ENCODE measurements at regions not wholly inside any gene's neighbourhood (a gene's known extent, or its start where the extent isn't known, plus 50 kb on each side); places are given as distances from the start of the nearest gene placed in this dataset.
"Not testable (repeated sequence)": the region's sequence is repeated elsewhere in the genome, so short reads cannot be mapped to it uniquely, and the experiment has no call there.

GRCh38 chr2:196489371-196489770 is 150.1 kb upstream of the CCDC150 start:
- no peak for DNase-seq (ENCODE audit: low spot score)

- no peak for DNase-seq (ENCODE audit: low spot score)
These were observed 146.6 kb upstream of the CCDC150 start for GRCh38 chr2:196492946-196493345.

- DNase-seq (ENCODE audit: low spot score), result no peak
These were observed 140.6 kb upstream of the CCDC150 start for GRCh38 chr2:196498962-196499361.

DNA sequence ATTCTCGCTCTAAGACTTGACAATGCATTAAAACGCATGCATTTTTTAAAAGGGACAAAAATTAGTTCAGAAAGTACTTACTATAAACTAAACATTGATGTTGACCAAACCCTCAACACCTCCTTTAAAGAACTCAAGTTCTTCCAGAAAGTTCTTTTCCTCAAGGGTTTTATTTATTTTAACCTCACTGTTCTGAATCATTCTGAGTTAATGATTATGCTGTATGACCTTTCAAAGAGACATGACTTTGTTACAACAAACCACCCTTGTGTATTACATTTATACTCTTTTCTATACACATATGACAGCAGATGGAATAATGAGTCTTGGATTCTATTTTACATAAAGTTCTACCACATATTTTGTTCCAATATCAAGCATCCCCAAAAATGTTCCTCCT is 139.8 kb upstream of the CCDC150 start:
- no peak for DNase-seq (ENCODE audit: low spot score)

DNA sequence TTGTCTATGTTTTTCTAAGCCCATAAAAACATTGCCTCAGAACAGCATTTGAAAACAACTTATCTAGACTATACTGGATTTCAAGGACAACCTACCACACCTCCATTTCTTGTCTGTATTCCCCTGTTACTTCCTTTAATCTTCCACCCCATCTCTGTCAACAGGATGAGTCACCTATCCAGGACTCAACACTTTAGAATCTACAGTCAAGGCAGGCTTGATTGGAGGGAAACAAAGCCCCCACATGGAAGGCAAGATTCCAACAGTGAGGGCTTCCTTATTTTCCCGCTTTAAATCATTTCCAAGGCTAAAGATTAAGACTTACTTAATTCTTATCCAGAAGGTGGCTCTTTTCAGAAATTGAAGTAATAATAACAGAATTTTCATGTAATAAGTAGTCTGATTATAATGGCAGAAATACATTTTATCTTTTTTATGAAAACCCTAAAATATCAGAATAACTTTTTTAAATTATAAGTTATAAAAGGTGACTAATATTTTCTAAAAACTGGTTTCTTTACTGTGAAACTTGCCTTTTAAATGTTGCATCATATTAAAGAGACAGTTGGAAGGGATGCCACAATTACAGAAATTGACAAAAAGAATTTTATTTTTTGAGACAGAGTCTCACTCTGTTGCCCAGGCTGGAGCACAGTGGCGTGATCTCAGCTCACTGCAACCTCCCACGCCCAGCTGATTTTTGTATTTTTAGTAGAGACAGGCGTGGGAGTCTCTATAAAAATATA is 138.7 kb upstream of the CCDC150 start:
- no peak for DNase-seq (ENCODE audit: low spot score)

DNA sequence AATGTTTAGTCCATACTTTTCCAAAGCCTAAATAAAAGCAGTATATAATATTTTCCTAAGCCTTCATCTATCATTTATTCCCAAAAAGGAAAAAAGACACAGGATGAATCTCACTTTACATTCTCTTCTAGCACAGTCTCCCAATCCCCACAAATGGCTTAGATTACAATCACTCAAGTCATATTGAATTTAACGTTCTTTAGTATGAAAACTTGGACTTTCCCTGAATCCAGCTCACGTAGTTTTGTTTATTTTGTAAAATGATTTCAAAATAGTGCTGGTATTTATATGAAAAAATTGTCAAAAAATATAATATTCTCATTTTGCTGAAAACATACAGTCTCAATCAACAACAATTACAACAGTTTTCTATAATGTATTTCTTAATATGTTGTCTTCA is 137.7 kb upstream of the CCDC150 start:
- DNase-seq (ENCODE audit: low spot score), result no peak

DNA sequence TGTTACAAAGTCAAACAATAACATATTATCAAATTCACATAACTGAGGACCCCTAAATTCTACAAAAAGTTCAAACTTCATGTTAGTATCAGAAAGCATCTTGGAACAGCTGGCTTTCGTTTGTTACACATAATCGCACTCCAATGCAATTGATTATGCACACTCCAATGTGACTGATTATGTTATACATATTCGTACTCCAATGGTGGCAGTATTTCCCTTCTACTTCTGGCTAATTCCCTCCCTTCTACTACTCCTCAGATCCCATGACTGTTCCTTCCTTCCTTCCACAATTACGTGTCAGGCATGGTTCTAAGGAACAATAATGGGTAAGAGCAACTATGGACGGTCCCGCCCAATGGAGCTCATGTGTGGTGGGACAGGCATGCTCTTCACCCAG is 137.1 kb upstream of the CCDC150 start:
- DNase-seq (ENCODE audit: low spot score), result no peak

- no peak for DNase-seq (ENCODE audit: low spot score)
These were observed 136.1 kb upstream of the CCDC150 start for GRCh38 chr2:196503398-196503797.

- no peak for DNase-seq (ENCODE audit: low spot score)
These were observed 134.7 kb upstream of the CCDC150 start for GRCh38 chr2:196504788-196505187.

DNA sequence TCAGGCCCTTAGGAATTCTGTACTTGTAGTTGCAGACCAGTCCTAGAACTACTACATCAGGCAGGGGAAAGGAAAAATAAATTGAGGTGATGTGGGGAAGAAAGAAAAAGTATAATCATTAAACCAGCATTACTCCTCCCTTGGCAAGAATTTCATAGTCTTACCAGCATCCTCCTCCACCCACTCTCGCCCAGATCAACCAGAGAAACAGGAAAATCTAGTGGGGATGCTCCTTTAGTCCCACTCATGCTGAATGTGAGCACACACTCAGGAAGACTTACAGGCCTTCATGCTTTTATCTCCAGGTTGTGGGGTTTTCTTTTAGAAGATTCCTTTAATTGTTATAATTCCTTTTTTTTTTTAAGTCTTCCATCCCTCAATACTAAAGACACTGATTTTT is 129.3 kb upstream of the CCDC150 start:
- DNase-seq (ENCODE audit: low spot score), result no peak

DNA sequence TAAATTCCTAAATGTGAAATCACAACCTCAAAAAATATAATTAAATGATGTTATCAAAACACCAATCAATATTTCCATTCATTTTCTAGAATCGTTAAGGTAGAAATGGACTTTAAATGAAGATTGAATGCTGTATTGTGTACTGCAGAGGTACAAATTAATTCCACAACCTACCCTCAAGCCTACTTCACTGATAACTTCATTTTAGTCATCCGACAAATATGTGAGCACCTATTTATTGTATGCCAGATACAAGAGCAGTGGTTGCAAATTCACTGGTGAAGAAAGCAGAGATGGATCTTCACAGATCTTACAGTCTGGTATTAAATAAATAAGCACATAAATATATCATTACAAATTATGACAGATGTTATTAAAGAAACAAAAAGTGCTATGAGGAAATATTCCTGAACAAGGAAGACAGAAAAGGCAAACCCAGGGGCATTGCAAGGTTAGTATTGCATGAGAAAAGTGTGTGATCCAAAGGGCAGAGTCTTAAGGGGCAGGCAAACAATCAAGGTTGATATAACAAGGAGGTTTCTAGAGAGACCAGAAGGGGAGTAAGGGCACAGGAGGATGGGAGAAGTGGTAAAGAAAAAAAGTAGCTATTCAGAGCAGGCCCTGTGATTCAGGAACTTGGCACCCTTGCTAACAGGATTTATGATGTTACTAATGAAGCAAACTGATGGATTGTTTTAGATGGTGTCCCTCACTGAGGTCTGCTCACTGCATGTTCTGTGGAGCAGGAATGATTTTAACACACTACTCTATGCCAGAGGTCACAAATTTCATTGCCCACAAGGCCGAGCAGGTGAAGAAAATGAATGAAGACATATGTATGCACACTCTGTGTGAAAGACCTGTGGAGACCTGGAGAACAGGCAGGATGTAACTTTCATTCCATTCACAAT is 128.0 kb upstream of the CCDC150 start:
- DNase-seq (ENCODE audit: low spot score), result no peak

DNA sequence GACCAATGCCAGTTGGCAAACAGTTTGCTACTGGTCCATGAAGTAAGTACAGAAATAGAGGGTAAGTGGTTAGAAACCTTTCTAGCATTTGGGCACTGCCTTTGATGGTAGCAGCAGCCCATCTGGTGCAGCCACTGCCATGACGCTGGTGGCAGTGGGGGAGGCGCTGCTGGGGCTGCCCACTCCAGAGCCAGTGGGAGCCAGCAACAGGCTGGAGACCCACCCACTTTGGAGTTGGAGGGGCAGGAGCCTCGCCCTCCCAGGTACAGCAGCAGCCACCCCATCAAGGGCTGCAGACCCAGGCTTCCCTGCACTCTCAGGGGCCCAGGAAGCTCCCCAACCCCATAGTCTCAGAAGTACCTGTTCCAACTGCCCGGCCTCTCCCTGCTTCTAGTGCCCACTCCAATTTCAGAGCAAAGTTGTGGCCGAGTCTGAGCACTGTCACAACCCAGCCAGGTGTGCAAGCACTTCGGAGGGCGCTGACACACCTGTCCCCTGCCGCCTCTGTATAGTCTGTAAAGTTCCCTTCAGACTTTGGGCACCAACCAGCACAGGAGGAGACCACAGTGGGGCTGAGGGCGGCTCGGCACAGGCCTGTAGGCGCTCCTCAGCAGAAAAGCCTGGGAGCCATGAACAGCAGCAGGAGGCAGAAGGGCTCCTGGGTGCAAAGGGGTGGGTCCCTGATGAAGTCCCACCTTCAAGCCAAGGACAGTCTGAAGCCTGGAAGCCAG is 125.6 kb upstream of the CCDC150 start:
- no peak for DNase-seq (ENCODE audit: low spot score)

- no peak for DNase-seq (ENCODE audit: low spot score)
These were observed 124.9 kb upstream of the CCDC150 start for GRCh38 chr2:196514641-196515040.

DNA sequence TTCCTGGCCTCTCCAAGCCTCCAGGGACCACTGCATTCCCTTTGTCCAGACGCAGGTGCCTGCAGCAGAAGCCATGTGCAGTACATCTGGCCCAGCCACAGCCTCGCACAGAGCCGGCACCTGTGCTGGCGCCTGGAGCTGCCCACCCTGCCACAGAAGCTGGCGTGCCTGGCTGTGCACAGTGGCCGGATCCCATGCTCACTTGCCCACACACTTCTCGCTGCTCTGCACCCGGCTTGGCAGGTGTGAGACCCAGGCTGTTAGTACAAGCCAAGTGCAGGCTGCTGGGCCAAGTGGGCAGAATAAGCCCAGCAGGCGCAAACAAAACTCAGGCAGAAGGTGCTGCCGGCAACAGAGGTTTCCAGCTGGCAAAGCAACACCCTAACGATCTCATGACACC is 124.5 kb upstream of the CCDC150 start:
- DNase-seq (ENCODE audit: low spot score), result no peak

- DNase-seq (ENCODE audit: low spot score), result no peak
These were observed 123.9 kb upstream of the CCDC150 start for GRCh38 chr2:196515608-196516007.

GRCh38 chr2:196516564-196516963 is 123.0 kb upstream of the CCDC150 start:
- DNase-seq (ENCODE audit: low spot score), result no peak

DNA sequence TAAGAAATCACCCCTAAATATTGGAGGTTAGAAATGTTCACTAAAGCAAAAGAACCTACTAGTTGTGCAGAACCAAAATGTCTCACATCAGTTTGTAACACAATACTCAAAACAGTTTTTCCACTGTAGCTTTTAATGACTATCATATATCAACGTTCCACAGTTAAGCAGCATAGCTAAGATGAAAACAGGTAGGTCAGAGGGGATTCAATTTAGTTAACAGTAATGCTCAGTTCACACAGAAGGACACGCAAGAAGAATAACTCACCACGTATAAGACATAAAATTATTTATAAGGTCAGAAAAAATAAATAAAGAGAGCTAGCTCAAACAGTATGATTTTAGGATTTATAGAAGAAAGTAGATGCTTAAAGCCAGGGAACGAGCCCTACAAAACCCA is 118.9 kb upstream of the CCDC150 start:
- DNase-seq (ENCODE audit: low spot score), result no peak

DNA sequence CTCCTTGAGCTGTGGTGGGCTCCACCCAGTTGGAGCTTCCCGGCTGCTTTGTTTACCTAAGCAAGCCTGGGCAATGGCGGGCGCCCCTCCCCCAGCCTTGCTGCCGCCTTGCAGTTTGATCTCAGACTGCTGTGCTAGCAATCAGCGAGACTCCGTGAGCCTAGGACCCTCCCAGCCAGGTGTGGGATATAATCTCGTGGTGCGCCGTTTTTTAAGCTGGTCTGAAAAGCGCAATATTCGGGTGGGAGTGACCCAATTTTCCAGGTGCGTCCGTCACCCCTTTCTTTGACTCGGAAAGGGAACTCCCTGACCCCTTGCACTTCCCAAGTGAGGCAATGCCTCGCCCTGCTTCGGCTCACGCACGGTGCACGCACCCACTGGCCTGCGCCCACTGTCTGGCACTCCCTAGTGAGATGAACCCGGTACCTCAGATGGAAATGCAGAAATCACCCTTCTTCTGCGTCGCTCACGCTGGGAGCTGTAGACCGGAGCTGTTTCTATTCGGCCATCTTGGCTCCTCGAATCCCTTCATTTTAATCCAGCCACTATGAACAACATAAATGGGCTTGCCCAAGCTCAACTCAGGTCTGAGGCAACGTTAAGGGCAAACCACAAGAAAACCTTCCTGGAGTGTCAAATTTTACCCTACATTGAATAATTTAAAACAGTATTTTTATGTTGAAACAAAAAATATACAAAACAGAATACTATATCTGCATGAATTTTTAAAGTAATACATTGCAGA is 112.4 kb upstream of the CCDC150 start:
- not testable (repeated sequence) for DNase-seq (ENCODE audit: low spot score)

DNA sequence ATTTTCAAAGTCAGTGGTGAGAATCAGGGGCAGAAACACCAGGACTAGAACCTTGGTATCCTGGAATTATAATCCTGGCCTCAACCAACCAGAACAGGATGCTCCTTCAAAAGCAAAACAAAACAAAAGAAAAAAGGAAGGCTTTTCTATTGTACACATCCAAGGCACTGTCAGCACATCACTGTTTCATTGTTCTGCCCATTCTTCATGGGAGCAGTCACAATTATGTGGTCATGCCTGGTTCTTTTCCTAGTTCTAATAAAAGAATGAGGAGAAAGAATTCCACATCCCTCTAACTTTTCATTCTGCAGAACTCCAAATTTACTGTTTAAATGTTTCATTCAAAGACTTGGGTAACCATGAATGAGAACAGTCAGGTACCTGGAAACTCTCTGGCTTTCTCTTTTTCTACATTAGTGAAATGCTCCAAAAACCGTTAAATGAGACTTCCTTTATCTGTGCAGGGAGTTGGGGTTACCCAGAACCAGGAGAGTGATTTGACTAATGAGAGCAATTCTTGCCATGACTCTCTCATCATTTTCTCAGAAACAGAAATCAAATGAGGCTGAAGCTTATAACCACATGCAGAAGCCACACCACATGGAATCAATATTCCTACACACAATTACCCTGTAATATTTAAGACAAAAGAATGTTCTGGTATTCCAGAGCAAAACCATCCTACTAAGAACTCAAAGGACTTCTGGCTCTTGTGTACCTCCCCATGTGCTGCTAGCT is 110.9 kb upstream of the CCDC150 start:
- no peak for DNase-seq (ENCODE audit: low spot score)

- no peak for DNase-seq (ENCODE audit: low spot score)
These were observed 108.6 kb upstream of the CCDC150 start for GRCh38 chr2:196530910-196531309.

DNA sequence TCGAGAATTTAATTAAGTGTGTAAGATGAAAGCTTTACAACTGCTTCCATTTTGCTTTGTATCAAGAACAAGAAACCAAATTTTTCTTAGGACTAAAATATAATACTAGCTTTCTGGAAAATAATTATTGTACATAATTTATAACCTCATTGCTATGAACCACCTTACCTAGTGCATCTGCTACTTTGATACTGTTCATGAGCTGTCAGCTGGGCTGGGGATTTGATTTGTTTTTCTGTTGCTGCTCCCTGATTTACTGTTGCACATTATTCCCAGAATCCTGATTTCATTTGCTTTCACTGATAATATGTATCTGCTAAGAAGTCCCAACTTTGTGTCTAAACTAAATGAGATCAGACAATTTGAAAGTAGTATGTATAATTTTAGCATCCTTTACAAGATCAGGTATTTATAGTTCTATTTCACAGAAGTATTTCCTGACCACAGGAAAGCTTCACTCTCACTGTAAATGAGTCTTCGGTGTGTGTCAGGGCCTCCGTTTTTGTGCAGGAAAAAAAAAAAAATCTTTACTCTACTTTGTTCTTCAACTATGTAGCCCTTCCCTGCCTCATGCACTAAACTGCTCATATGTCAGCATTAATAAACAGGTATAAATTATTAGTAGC is 105.6 kb upstream of the CCDC150 start:
- no peak for DNase-seq (ENCODE audit: low spot score)
